ENCODE measurements at regions not wholly inside any gene's neighbourhood (a gene's known extent, or its start where the extent isn't known, plus 50 kb on each side); places are given as distances from the start of the nearest gene placed in this dataset.

GRCh38 chr3:79847928-79848327 is 80.1 kb upstream of the ROBO1 start:
- no peak for TF ChIP-seq CTCF (IDR thresholded peaks at IDR 0.05; ENCODE audit: low read depth, low read length)
- H3K27ac ChIP-seq, result no peak overlapping the region
- H3K9me3 ChIP-seq (ENCODE audit: severe bottlenecking), result no peaks in the 10 kb centered on the region
- no peak overlapping the region for H3K4me3 ChIP-seq (ENCODE audit: low read depth, low read length)
- no peaks in the 10 kb centered on the region for H3K36me3 ChIP-seq
- DNase-seq, result no peak
- no peaks in the 10 kb centered on the region for H3K27me3 ChIP-seq (ENCODE audit: insufficient read depth, low read depth, severe bottlenecking)

- no peak overlapping the region for H3K4me3 ChIP-seq (ENCODE audit: low read depth, low read length)
- H3K9me3 ChIP-seq (ENCODE audit: severe bottlenecking), result no peaks in the 10 kb centered on the region
- no peaks in the 10 kb centered on the region for H3K36me3 ChIP-seq
- H3K27me3 ChIP-seq (ENCODE audit: insufficient read depth, low read depth, severe bottlenecking), result no peaks in the 10 kb centered on the region
- peak; percentile 43 for TF ChIP-seq CTCF (IDR thresholded peaks at IDR 0.05; ENCODE audit: low read depth, low read length)
- no peak overlapping the region for H3K27ac ChIP-seq
- DNase-seq, result peak; percentile 10
Observed at GRCh38 chr3:79846148-79846933, 78.5 kb upstream of the ROBO1 start.

- Histone ChIP-seq H3K27me3 (ENCODE audit: insufficient read depth, low read depth, severe bottlenecking) (no peaks in the 10 kb centered on the region), H3K27ac (no peak overlapping the region), H3K4me3 (ENCODE audit: low read depth, low read length) (no peak overlapping the region), H3K9me3 (ENCODE audit: severe bottlenecking) (no peaks in the 10 kb centered on the region), H3K36me3 (no peaks in the 10 kb centered on the region)
- no peak for DNase-seq
- no peak for TF ChIP-seq CTCF (IDR thresholded peaks at IDR 0.05; ENCODE audit: low read depth, low read length)
Observed at GRCh38 chr3:79845546-79845945, 77.7 kb upstream of the ROBO1 start.

GRCh38 chr3:79844176-79844575 is 76.4 kb upstream of the ROBO1 start:
- no peak for TF ChIP-seq CTCF (IDR thresholded peaks at IDR 0.05; ENCODE audit: low read depth, low read length)
- no peaks in the 10 kb centered on the region for H3K27me3 ChIP-seq (ENCODE audit: insufficient read depth, low read depth, severe bottlenecking)

GRCh38 chr3:79843180-79843579 is 75.4 kb upstream of the ROBO1 start:
- Histone ChIP-seq H3K36me3 (no peaks in the 10 kb centered on the region), H3K27ac (no peak overlapping the region), H3K27me3 (ENCODE audit: insufficient read depth, low read depth, severe bottlenecking) (no peaks in the 10 kb centered on the region), H3K4me3 (ENCODE audit: low read depth, low read length) (no peak overlapping the region), H3K9me3 (ENCODE audit: severe bottlenecking) (no peaks in the 10 kb centered on the region)
- TF ChIP-seq CTCF (IDR thresholded peaks at IDR 0.05; ENCODE audit: low read depth, low read length), result no peak
- no peak for DNase-seq

More at GRCh38 chr3:79844176-79844575, 76.4 kb upstream of the ROBO1 start:
- no peak overlapping the region for H3K4me3 ChIP-seq (ENCODE audit: low read depth, low read length)
- H3K9me3 ChIP-seq (ENCODE audit: severe bottlenecking), result no peaks in the 10 kb centered on the region
- no peaks in the 10 kb centered on the region for H3K36me3 ChIP-seq
- no peak for DNase-seq
- no peak overlapping the region for H3K27ac ChIP-seq

GRCh38 chr3:79835701-79836100 is 67.9 kb upstream of the ROBO1 start:
- Histone ChIP-seq H3K9me3 (ENCODE audit: severe bottlenecking) (no peaks in the 10 kb centered on the region), H3K27ac (no peak overlapping the region), H3K36me3 (no peaks in the 10 kb centered on the region), H3K27me3 (ENCODE audit: insufficient read depth, low read depth, severe bottlenecking) (no peaks in the 10 kb centered on the region), H3K4me3 (ENCODE audit: low read depth, low read length) (no peak overlapping the region)
- DNase-seq, result no peak
- no peak for TF ChIP-seq CTCF (IDR thresholded peaks at IDR 0.05; ENCODE audit: low read depth, low read length)
